H9 (cell line): ENCODE measurements at regions not wholly inside any gene's neighbourhood (a gene's known extent, or its start where the extent isn't known, plus 50 kb on each side); places are given as distances from the start of the nearest gene placed in this dataset.

Source experiments
- DNase-seq: peaks from one replicate; pipeline ENCODE4 v3.0.0-alpha.2; 2017
- H2AFZ ChIP-seq: one replicate; pipeline ENCODE4 v1.6.1; 2013; ENCODE audit warnings: mild to moderate bottlenecking, low read length, control low read depth, moderate library complexity
- H2AK5ac ChIP-seq: 2 replicates; pipeline ENCODE4 v1.6.1; 2013; ENCODE audit warnings: low read length, control low read depth, mixed read lengths; ENCODE audit not compliant: insufficient read length
- H2BK120ac ChIP-seq: one replicate; pipeline ENCODE4 v1.6.1; 2013; ENCODE audit warnings: low read depth, mild to moderate bottlenecking, low read length, control low read depth, inconsistent platforms; ENCODE audit not compliant: poor library complexity, severe bottlenecking
- H2BK12ac ChIP-seq: 2 replicates; pipeline ENCODE4 v1.6.1; 2013; ENCODE audit warnings: low read length, control low read depth, mixed read lengths, low read depth; ENCODE audit not compliant: insufficient read length
- H2BK15ac ChIP-seq: 2 replicates; pipeline ENCODE4 v1.6.1; 2013; ENCODE audit warnings: low read depth, low read length, control low read depth
- H2BK20ac ChIP-seq: one replicate; pipeline ENCODE4 v1.6.1; 2013; ENCODE audit warnings: low read depth, mild to moderate bottlenecking, low read length, control low read depth, inconsistent platforms; ENCODE audit not compliant: poor library complexity, severe bottlenecking
- H2BK5ac ChIP-seq: 2 replicates; pipeline ENCODE4 v1.6.1; 2013; ENCODE audit warnings: low read length, control low read depth, mixed read lengths; ENCODE audit not compliant: insufficient read length
- H3K14ac ChIP-seq: 2 replicates; pipeline ENCODE4 v1.6.1; 2013; ENCODE audit warnings: low read length, control low read depth; ENCODE audit not compliant: insufficient read depth
- H3K18ac ChIP-seq: 2 replicates; pipeline ENCODE4 v1.6.1; 2013; ENCODE audit warnings: low read depth, mild to moderate bottlenecking, mixed read lengths, low read length, control low read depth; ENCODE audit not compliant: insufficient read length
- H3K23ac ChIP-seq: 2 replicates; pipeline ENCODE4 v1.6.1; 2013; ENCODE audit warnings: low read length, control low read depth, mixed read lengths, low read depth; ENCODE audit not compliant: insufficient read length
- H3K23me2 ChIP-seq: 2 replicates; pipeline ENCODE4 v1.6.1; 2013; ENCODE audit warnings: low read depth, mild to moderate bottlenecking, mixed read lengths, low read length, control low read depth; ENCODE audit not compliant: insufficient read length, poor library complexity, severe bottlenecking
- H3K27ac ChIP-seq: 2 replicates; pipeline ENCODE4 v1.5.1; 2013; ENCODE audit warnings: low read length, control low read depth, mixed read lengths, low read depth; ENCODE audit not compliant: insufficient read length
- H3K27me3 ChIP-seq: 2 replicates; pipeline ENCODE4 v1.6.1; 2013; ENCODE audit warnings: low read length, control low read depth, inconsistent platforms; ENCODE audit not compliant: insufficient read depth
- H3K4ac ChIP-seq: 2 replicates; pipeline ENCODE4 v1.6.1; 2013; ENCODE audit warnings: low read depth, mild to moderate bottlenecking, control low read depth, inconsistent platforms, low read length, moderate library complexity
- H3K4me1 ChIP-seq: 2 replicates; pipeline ENCODE4 v1.6.1; 2013; ENCODE audit warnings: low read length, control low read depth, inconsistent platforms; ENCODE audit not compliant: insufficient read depth
- H3K4me2 ChIP-seq: 2 replicates; pipeline ENCODE4 v1.6.1; 2013; ENCODE audit warnings: low read length, control low read depth, mixed read lengths; ENCODE audit not compliant: insufficient read length, insufficient read depth
- H3K56ac ChIP-seq: 2 replicates; pipeline ENCODE4 v1.6.1; 2013; ENCODE audit warnings: low read depth, mild to moderate bottlenecking, mixed read lengths, low read length, control low read depth; ENCODE audit not compliant: insufficient read length
- H3K79me1 ChIP-seq: 2 replicates; pipeline ENCODE4 v1.6.1; 2013; ENCODE audit warnings: low read depth, mild to moderate bottlenecking, moderate library complexity, low read length, control low read depth, inconsistent platforms; ENCODE audit not compliant: insufficient read depth, poor library complexity, severe bottlenecking
- H3K79me2 ChIP-seq: 2 replicates; pipeline ENCODE4 v1.6.1; 2013; ENCODE audit warnings: low read length, control low read depth, inconsistent platforms; ENCODE audit not compliant: insufficient read depth
- H3K9ac ChIP-seq: 2 replicates; pipeline ENCODE4 v1.6.1; 2013; ENCODE audit warnings: low read length, control low read depth, mixed read lengths; ENCODE audit not compliant: insufficient read length; ENCODE audit errors: extremely low read depth
- H3K9me3 ChIP-seq: one replicate; pipeline ENCODE4 v1.6.1; 2013; ENCODE audit warnings: low read depth, low read length, inconsistent platforms; ENCODE audit not compliant: control insufficient read depth
- H3T11ph ChIP-seq: one replicate; pipeline ENCODE4 v1.6.1; 2013; ENCODE audit warnings: mild to moderate bottlenecking, low read length, control low read depth, inconsistent platforms
- H4K20me1 ChIP-seq: one replicate; pipeline ENCODE4 v1.6.1; 2013; ENCODE audit not compliant: control insufficient read depth, insufficient read length, insufficient read depth
- H4K5ac ChIP-seq: 2 replicates; pipeline ENCODE4 v1.6.1; 2013; ENCODE audit warnings: low read depth, mild to moderate bottlenecking, mixed read lengths, low read length, control low read depth; ENCODE audit not compliant: insufficient read length
- H4K8ac ChIP-seq: replicated peaks from 2 replicates; pipeline ENCODE4 v1.6.1; 2013; ENCODE audit warnings: low read length, control low read depth, mixed read lengths, low read depth; ENCODE audit not compliant: insufficient read length
- H4K91ac ChIP-seq: 2 replicates; pipeline ENCODE4 v1.6.1; 2013; ENCODE audit warnings: low read depth, mild to moderate bottlenecking, moderate library complexity, mixed read lengths, low read length, control low read depth; ENCODE audit not compliant: insufficient read length
- H3K27ac Mint-ChIP-seq, 3 experiments: 2 replicates in 2 of 3; 3 replicates in 1 of 3; pipeline ENCODE4 v1.8.0; 2020 to 2021; ENCODE audit warnings: mixed read lengths in 3 of 3, mild to moderate bottlenecking in 1 of 3, moderate library complexity in 1 of 3
- H3K27me3 Mint-ChIP-seq: 2 replicates; pipeline ENCODE4 v1.8.0; 2021; ENCODE audit warnings: low read depth, mild to moderate bottlenecking, moderate library complexity, mixed read lengths
- H3K36me3 Mint-ChIP-seq, 3 experiments: 2 replicates in 2 of 3; 3 replicates in 1 of 3; pipeline ENCODE4 v1.8.0; 2020 to 2021; ENCODE audit warnings: low read depth in 3 of 3, mixed read lengths in 3 of 3; ENCODE audit not compliant: insufficient read depth in 1 of 3
- H3K4me1 Mint-ChIP-seq, 2 experiments: 2 replicates each; pipeline ENCODE4 v1.8.0; 2020; ENCODE audit warnings: mixed read lengths in 2 of 2
- H3K4me3 Mint-ChIP-seq, 2 experiments: 2 replicates in 1 of 2; 3 replicates in 1 of 2; pipeline ENCODE4 v1.8.0; 2020 to 2021; ENCODE audit warnings: mild to moderate bottlenecking in 2 of 2, mixed read lengths in 2 of 2, moderate library complexity in 1 of 2
- H3K9me3 Mint-ChIP-seq, 2 experiments: 2 replicates in 1 of 2; 3 replicates in 1 of 2; pipeline ENCODE4 v1.8.0; 2020; ENCODE audit warnings: mild to moderate bottlenecking in 2 of 2, mixed read lengths in 2 of 2, moderate library complexity in 1 of 2
- WGBS: extraction: QIAGEN DNeasy Blood & Tissue Kit; methylation state at CpG from one replicate; pipeline ENCODE4 v1.1.7; 2013; ENCODE audit warnings: missing lambda C conversion rate, low lambda C conversion rate, mixed read lengths; ENCODE audit not compliant: insufficient read length; ENCODE audit errors: extremely low coverage; 5-methylcytosine and 5-hydroxymethylcytosine counted together
- TF ChIP-seq, protein P1 (sequence below): fragments of 200-600 bp; sonication (generic); conservative IDR thresholded peaks from 3 replicates; pipeline ENCODE4 v1.8.0; 2021; ENCODE audit warnings: antibody characterized with exemption, mild to moderate bottlenecking

DNA sequence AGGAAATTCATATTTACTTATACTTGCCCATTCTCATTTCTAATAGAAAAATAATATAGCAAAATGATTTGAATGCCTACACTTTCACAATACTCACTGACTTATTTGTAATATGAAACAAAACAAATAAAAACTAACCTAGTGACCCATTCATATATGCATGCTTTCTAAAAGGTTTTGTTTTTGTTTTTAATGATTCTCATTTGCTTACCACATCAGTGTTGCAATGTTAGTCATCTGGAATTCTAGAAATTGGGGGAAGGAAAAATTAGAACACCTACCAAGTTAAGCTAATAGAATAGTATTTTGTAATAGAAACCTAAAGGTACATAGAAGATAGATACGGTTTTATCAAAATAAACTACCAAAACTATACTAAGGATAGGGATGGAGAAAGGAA is 214.1 kb upstream of the CNTN6 start:
- no peak overlapping the region for H3K27ac ChIP-seq
- DNase-seq = no peak
- H3K23me2 ChIP-seq = no peaks in the 10 kb centered on the region
- no peak overlapping the region for H3K4me2 ChIP-seq
- H2BK120ac ChIP-seq = no peak overlapping the region
- H2BK12ac ChIP-seq = no peak overlapping the region
- no peaks in the 10 kb centered on the region for H4K20me1 ChIP-seq
- WGBS = no CpG with 5 or more reads among the region's 1 CpG
- H3K4me1 Mint-ChIP-seq = peaks cover 15 to 25% of the 10 kb centered on the region in 2 experiments
- H3K14ac ChIP-seq = no peak overlapping the region
- no peak overlapping the region for H2BK15ac ChIP-seq
- no peaks in the 10 kb centered on the region for H3K27me3 ChIP-seq
- H3T11ph ChIP-seq = no peak overlapping the region
- TF ChIP-seq, protein P1, sequence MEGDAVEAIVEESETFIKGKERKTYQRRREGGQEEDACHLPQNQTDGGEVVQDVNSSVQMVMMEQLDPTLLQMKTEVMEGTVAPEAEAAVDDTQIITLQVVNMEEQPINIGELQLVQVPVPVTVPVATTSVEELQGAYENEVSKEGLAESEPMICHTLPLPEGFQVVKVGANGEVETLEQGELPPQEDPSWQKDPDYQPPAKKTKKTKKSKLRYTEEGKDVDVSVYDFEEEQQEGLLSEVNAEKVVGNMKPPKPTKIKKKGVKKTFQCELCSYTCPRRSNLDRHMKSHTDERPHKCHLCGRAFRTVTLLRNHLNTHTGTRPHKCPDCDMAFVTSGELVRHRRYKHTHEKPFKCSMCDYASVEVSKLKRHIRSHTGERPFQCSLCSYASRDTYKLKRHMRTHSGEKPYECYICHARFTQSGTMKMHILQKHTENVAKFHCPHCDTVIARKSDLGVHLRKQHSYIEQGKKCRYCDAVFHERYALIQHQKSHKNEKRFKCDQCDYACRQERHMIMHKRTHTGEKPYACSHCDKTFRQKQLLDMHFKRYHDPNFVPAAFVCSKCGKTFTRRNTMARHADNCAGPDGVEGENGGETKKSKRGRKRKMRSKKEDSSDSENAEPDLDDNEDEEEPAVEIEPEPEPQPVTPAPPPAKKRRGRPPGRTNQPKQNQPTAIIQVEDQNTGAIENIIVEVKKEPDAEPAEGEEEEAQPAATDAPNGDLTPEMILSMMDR = no peak
- no peak overlapping the region for H3K56ac ChIP-seq
- no peaks in the 10 kb centered on the region for H3K79me2 ChIP-seq
- no peak overlapping the region for H3K23ac ChIP-seq
- H3K9ac ChIP-seq = no peak overlapping the region
- no peak overlapping the region for H2BK5ac ChIP-seq
- no peak overlapping the region for H2AFZ ChIP-seq
- H4K8ac ChIP-seq = no peak overlapping the region
- no peak overlapping the region for H2AK5ac ChIP-seq
- H3K36me3 Mint-ChIP-seq = no peaks in the 10 kb centered on the region
- H3K18ac ChIP-seq = no peak overlapping the region
- H3K4me3 Mint-ChIP-seq = no peak overlapping the region
- no peaks in the 10 kb centered on the region for H3K4me1 ChIP-seq
- H4K91ac ChIP-seq = no peak overlapping the region
- H3K9me3 Mint-ChIP-seq = no peaks in the 10 kb centered on the region; a peak in 2 of 5 replicates
- H4K5ac ChIP-seq = no peak overlapping the region
- H3K79me1 ChIP-seq = no peaks in the 10 kb centered on the region
- H3K27ac Mint-ChIP-seq = no peak overlapping the region
- no peak overlapping the region for H3K4ac ChIP-seq
- H2BK20ac ChIP-seq = no peak overlapping the region
- H3K9me3 ChIP-seq = no peaks in the 10 kb centered on the region
- H3K27me3 Mint-ChIP-seq = peaks cover 4% of the 10 kb centered on the region
